CD4-positive, CD25-positive, alpha-beta regulatory T cell (primary cell): ENCODE measurements at regions not wholly inside any gene's neighbourhood (a gene's known extent, or its start where the extent isn't known, plus 50 kb on each side); places are given as distances from the start of the nearest gene placed in this dataset.

ENCODE experiments used
- ATAC-seq, 2 donors: fragments of 150-1000 bp; cut with Tn5 transposase; one replicate each; pipeline ENCODE4 v1.10.0; 2021; ENCODE audit warnings: low read depth in 2 of 2, moderate number of reproducible peaks in 2 of 2, moderate library complexity in 1 of 2
- DNase-seq, 3 donors: peaks; one replicate each; pipeline versions ENCODE4 v3.0.0 to v3.0.0-alpha.2; 2012 to 2022; ENCODE audit warnings: mixed read lengths in 1 of 3
- H3K27ac ChIP-seq: one replicate; pipeline ENCODE4 v1.7.0; 2013; ENCODE audit warnings: mild to moderate bottlenecking, low read length; ENCODE audit not compliant: insufficient read depth, poor library complexity, severe bottlenecking
- H3K27me3 ChIP-seq: one replicate; pipeline ENCODE4 v1.7.0; 2013; ENCODE audit warnings: low read length; ENCODE audit not compliant: control insufficient read depth, insufficient read depth
- H3K36me3 ChIP-seq: one replicate; pipeline ENCODE4 v1.7.0; 2013; ENCODE audit warnings: mild to moderate bottlenecking, low read length, moderate library complexity; ENCODE audit not compliant: control insufficient read depth, insufficient read depth
- H3K4me1 ChIP-seq: 2 replicates; pipeline ENCODE4 v1.7.0; 2013; ENCODE audit warnings: mild to moderate bottlenecking, low read length; ENCODE audit not compliant: insufficient read depth, control insufficient read depth, poor library complexity, severe bottlenecking
- H3K4me3 ChIP-seq: one replicate; pipeline ENCODE4 v1.7.0; 2013; ENCODE audit warnings: low read depth, mild to moderate bottlenecking, low read length, moderate library complexity
- H3K9me3 ChIP-seq, 2 experiments: 1 replicate in 1 of 2; 2 replicates in 1 of 2; pipeline ENCODE4 v1.7.0; 2013; ENCODE audit warnings: low read length in 2 of 2, mild to moderate bottlenecking in 1 of 2, moderate library complexity in 1 of 2; ENCODE audit not compliant: control insufficient read depth in 2 of 2
- H3K27ac Mint-ChIP-seq, 3 donors: one replicate each; pipeline ENCODE4 v1.8.0; 2020 to 2022; ENCODE audit warnings: mild to moderate bottlenecking in 3 of 3, mixed read lengths in 3 of 3, moderate library complexity in 2 of 3
- H3K27me3 Mint-ChIP-seq: one replicate; pipeline ENCODE4 v1.8.0; 2022; ENCODE audit warnings: mild to moderate bottlenecking, mixed read lengths
- H3K36me3 Mint-ChIP-seq: one replicate; pipeline ENCODE4 v1.8.0; 2020; ENCODE audit warnings: mixed read lengths
- H3K4me1 Mint-ChIP-seq, 4 donors: one replicate each; pipeline ENCODE4 v1.8.0; 2020 to 2022; ENCODE audit warnings: mixed read lengths in 4 of 4, mild to moderate bottlenecking in 1 of 4
- H3K4me3 Mint-ChIP-seq, 4 donors: one replicate each; pipeline ENCODE4 v1.8.0; 2020 to 2022; ENCODE audit warnings: mild to moderate bottlenecking in 4 of 4, mixed read lengths in 4 of 4, moderate library complexity in 3 of 4
- H3K9me3 Mint-ChIP-seq, 7 donors: one replicate each; pipeline ENCODE4 v1.8.0; 2020 to 2022; ENCODE audit warnings: mixed read lengths in 7 of 7, mild to moderate bottlenecking in 3 of 7, moderate library complexity in 2 of 7

- Mint-ChIP-seq H3K36me3 (no peaks in the 10 kb centered on the region), H3K4me3 (no peak overlapping the region), H3K27me3 (peaks cover 18% of the 10 kb centered on the region), H3K4me1 (no peaks in the 10 kb centered on the region), H3K27ac (no peak overlapping the region), H3K9me3 (peaks cover 0 to 2% (median 0%) of the 10 kb centered on the region in 7 donors)
- Histone ChIP-seq H3K36me3 (no peaks in the 10 kb centered on the region), H3K27me3 (no peaks in the 10 kb centered on the region), H3K4me1 (no peaks in the 10 kb centered on the region), H3K27ac (no peak overlapping the region), H3K9me3 (no peaks in the 10 kb centered on the region), H3K4me3 (no peak overlapping the region)
- DNase-seq = no peak
- ATAC-seq = no peak
Measured at GRCh38 chr5:133851521-133851920, 116.9 kb downstream of the C5orf15 start.

- no peak overlapping the region for H3K27ac ChIP-seq
- H3K4me1 ChIP-seq = no peaks in the 10 kb centered on the region
- ATAC-seq = no peak
- Mint-ChIP-seq H3K27me3 (peaks cover 18% of the 10 kb centered on the region), H3K4me3 (no peak overlapping the region), H3K36me3 (no peaks in the 10 kb centered on the region), H3K9me3 (peaks cover 0 to 2% (median 0%) of the 10 kb centered on the region in 7 donors), H3K4me1 (no peaks in the 10 kb centered on the region), H3K27ac (no peak overlapping the region)
- no peaks in the 10 kb centered on the region for H3K9me3 ChIP-seq
- H3K36me3 ChIP-seq = no peaks in the 10 kb centered on the region
- H3K27me3 ChIP-seq = no peaks in the 10 kb centered on the region
- no peak overlapping the region for H3K4me3 ChIP-seq
- DNase-seq = no peak
Measured at GRCh38 chr5:133850811-133851210, 117.6 kb downstream of the C5orf15 start.

GRCh38 chr5:133849116-133849515 lies 119.3 kb downstream of the C5orf15 start:
- DNase-seq = no peak

GRCh38 chr5:133848341-133848811 lies 120.0 kb downstream of the C5orf15 start:
- Histone ChIP-seq H3K9me3 (no peaks in the 10 kb centered on the region), H3K4me1 (no peaks in the 10 kb centered on the region), H3K27me3 (no peaks in the 10 kb centered on the region), H3K4me3 (no peak overlapping the region), H3K36me3 (no peaks in the 10 kb centered on the region), H3K27ac (no peak overlapping the region)
- no peak for ATAC-seq
- DNase-seq = peak in 1 of 3 donors; percentile 23
- Mint-ChIP-seq H3K4me3 (no peak overlapping the region), H3K36me3 (no peaks in the 10 kb centered on the region), H3K9me3 (no peaks in the 10 kb centered on the region), H3K4me1 (no peaks in the 10 kb centered on the region), H3K27me3 (peaks cover 22% of the 10 kb centered on the region), H3K27ac (peak overlapping the region in 1 of 3 donors; percentile 59)

More at GRCh38 chr5:133849116-133849515, 119.3 kb downstream of the C5orf15 start:
- no peak for ATAC-seq
- H3K4me3 ChIP-seq = no peak overlapping the region
- Mint-ChIP-seq H3K4me3 (no peak overlapping the region), H3K27ac (no peak overlapping the region), H3K9me3 (peaks cover 0 to under 1% (median 0%) of the 10 kb centered on the region in 7 donors), H3K27me3 (peaks cover 18% of the 10 kb centered on the region), H3K36me3 (no peaks in the 10 kb centered on the region), H3K4me1 (no peaks in the 10 kb centered on the region)
- H3K36me3 ChIP-seq = no peaks in the 10 kb centered on the region
- H3K4me1 ChIP-seq = no peaks in the 10 kb centered on the region
- H3K27ac ChIP-seq = no peak overlapping the region
- no peaks in the 10 kb centered on the region for H3K27me3 ChIP-seq
- H3K9me3 ChIP-seq = no peaks in the 10 kb centered on the region

- Histone ChIP-seq H3K4me3 (no peak overlapping the region), H3K36me3 (no peaks in the 10 kb centered on the region), H3K27ac (no peak overlapping the region), H3K9me3 (no peaks in the 10 kb centered on the region), H3K27me3 (no peaks in the 10 kb centered on the region), H3K4me1 (no peaks in the 10 kb centered on the region)
- Mint-ChIP-seq H3K27ac (peak overlapping the region in 1 of 3 donors; percentile 59), H3K27me3 (peaks cover 21% of the 10 kb centered on the region), H3K4me1 (no peaks in the 10 kb centered on the region), H3K36me3 (no peaks in the 10 kb centered on the region), H3K9me3 (no peaks in the 10 kb centered on the region), H3K4me3 (no peak overlapping the region)
- no peak for ATAC-seq
- no peak for DNase-seq
Measured at GRCh38 chr5:133847886-133848285, 120.5 kb downstream of the C5orf15 start.

- H3K4me3 ChIP-seq = no peak overlapping the region
- H3K27me3 Mint-ChIP-seq = peaks cover 15% of the 10 kb centered on the region
- DNase-seq = no peak
- no peaks in the 10 kb centered on the region for H3K36me3 Mint-ChIP-seq
- H3K9me3 ChIP-seq = no peaks in the 10 kb centered on the region
- H3K4me1 ChIP-seq = no peaks in the 10 kb centered on the region
- H3K9me3 Mint-ChIP-seq = no peaks in the 10 kb centered on the region
- H3K27ac Mint-ChIP-seq = no peak overlapping the region
- H3K36me3 ChIP-seq = no peaks in the 10 kb centered on the region
- no peaks in the 10 kb centered on the region for H3K4me1 Mint-ChIP-seq
- H3K27me3 ChIP-seq = no peaks in the 10 kb centered on the region
- no peak overlapping the region for H3K4me3 Mint-ChIP-seq
- H3K27ac ChIP-seq = no peak overlapping the region
- ATAC-seq = no peak
Measured at GRCh38 chr5:133847301-133847700, 121.1 kb downstream of the C5orf15 start.

- H3K9me3 ChIP-seq = no peaks in the 10 kb centered on the region
- Mint-ChIP-seq H3K27me3 (peaks cover 14% of the 10 kb centered on the region), H3K36me3 (no peaks in the 10 kb centered on the region), H3K27ac (no peak overlapping the region), H3K4me3 (no peak overlapping the region), H3K4me1 (no peaks in the 10 kb centered on the region), H3K9me3 (no peaks in the 10 kb centered on the region)
- H3K4me3 ChIP-seq = no peak overlapping the region
- no peaks in the 10 kb centered on the region for H3K36me3 ChIP-seq
- DNase-seq = no peak
- H3K4me1 ChIP-seq = no peaks in the 10 kb centered on the region
- ATAC-seq = no peak
- H3K27ac ChIP-seq = no peak overlapping the region
- no peaks in the 10 kb centered on the region for H3K27me3 ChIP-seq
Measured at GRCh38 chr5:133846478-133847226, 121.8 kb downstream of the C5orf15 start.

GRCh38 chr5:133845271-133845670 lies 123.2 kb downstream of the C5orf15 start:
- no peaks in the 10 kb centered on the region for H3K36me3 ChIP-seq
- Mint-ChIP-seq H3K4me3 (no peak overlapping the region), H3K4me1 (no peaks in the 10 kb centered on the region), H3K27me3 (peaks cover 18% of the 10 kb centered on the region), H3K36me3 (no peaks in the 10 kb centered on the region), H3K27ac (no peak overlapping the region), H3K9me3 (no peaks in the 10 kb centered on the region)
- no peak for DNase-seq
- ATAC-seq = no peak
- no peaks in the 10 kb centered on the region for H3K4me1 ChIP-seq
- H3K27me3 ChIP-seq = no peaks in the 10 kb centered on the region
- H3K4me3 ChIP-seq = no peak overlapping the region
- H3K27ac ChIP-seq = no peak overlapping the region
- H3K9me3 ChIP-seq = no peaks in the 10 kb centered on the region
